GM23338 (cell line): ENCODE measurements at regions not wholly inside any gene's neighbourhood (a gene's known extent, or its start where the extent isn't known, plus 50 kb on each side); places are given as distances from the start of the nearest gene placed in this dataset.

Experiments
- ATAC-seq: fragments of 200-7000 bp; cut with Tn5 transposase; 3 replicates; pipeline ENCODE4 v1.9.1; 2020
- DNase-seq: peaks from one replicate; pipeline ENCODE4 v3.0.0-alpha.2; 2015; ENCODE audit warnings: low spot score
- H2AFZ ChIP-seq: fragments of 200-600 bp; sonication (generic); 2 replicates; pipeline ENCODE4 v1.8.0; 2016; ENCODE audit warnings: antibody characterized with exemption, mild to moderate bottlenecking, moderate library complexity
- H3F3A ChIP-seq: fragments of 200-600 bp; sonication (generic); replicated peaks from 2 replicates; pipeline ENCODE4 v1.8.0; 2017; ENCODE audit warnings: antibody characterized with exemption, mixed run types, low read depth
- H3K27ac ChIP-seq: fragments of 200-600 bp; sonication (generic); 2 replicates; pipeline ENCODE4 v1.6.1; 2016; ENCODE audit warnings: low read depth
- H3K27me3 ChIP-seq: fragments of 200-600 bp; sonication (generic); 2 replicates; pipeline ENCODE4 v1.8.0; 2016; ENCODE audit warnings: mild to moderate bottlenecking, mixed run types, moderate library complexity; ENCODE audit not compliant: insufficient read depth
- H3K36me3 ChIP-seq: fragments of 200-600 bp; sonication (generic); 2 replicates; pipeline ENCODE4 v1.8.0; 2016; ENCODE audit warnings: mild to moderate bottlenecking; ENCODE audit not compliant: insufficient read depth
- H3K4me1 ChIP-seq: fragments of 200-600 bp; sonication (generic); 2 replicates; pipeline ENCODE4 v1.8.0; 2016; ENCODE audit warnings: mild to moderate bottlenecking, moderate library complexity; ENCODE audit not compliant: insufficient read depth
- H3K4me2 ChIP-seq: fragments of 200-600 bp; sonication (generic); 2 replicates; pipeline ENCODE4 v1.7.1; 2017; ENCODE audit warnings: mixed run types
- H3K4me3 ChIP-seq: fragments of 200-600 bp; sonication (generic); 2 replicates; pipeline ENCODE4 v1.6.1; 2016; ENCODE audit warnings: mixed run types
- H3K79me2 ChIP-seq: fragments of 200-600 bp; sonication (generic); replicated peaks from 2 replicates; pipeline ENCODE4 v1.8.0; 2017; ENCODE audit warnings: mild to moderate bottlenecking; ENCODE audit not compliant: insufficient read depth
- H3K9me2 ChIP-seq: fragments of 200-600 bp; sonication (generic); 2 replicates; pipeline ENCODE4 v1.8.0; 2017; ENCODE audit not compliant: insufficient read depth
- H4K20me1 ChIP-seq: fragments of 200-600 bp; sonication (generic); replicated peaks from 2 replicates; pipeline ENCODE4 v1.8.0; 2017; ENCODE audit warnings: mild to moderate bottlenecking; ENCODE audit not compliant: insufficient read depth
- H3K27ac Mint-ChIP-seq: 2 replicates; pipeline ENCODE4 v1.8.0; 2020; ENCODE audit warnings: inconsistent platforms, mild to moderate bottlenecking, moderate library complexity, mixed read lengths
- H3K27me3 Mint-ChIP-seq: 3 replicates; pipeline ENCODE4 v1.8.0; 2022; ENCODE audit warnings: low read depth, mild to moderate bottlenecking, moderate library complexity, mixed read lengths, inconsistent platforms; ENCODE audit not compliant: insufficient read depth, poor library complexity
- H3K36me3 Mint-ChIP-seq: 3 replicates; pipeline ENCODE4 v1.8.0; 2021; ENCODE audit warnings: low read depth, mild to moderate bottlenecking, inconsistent platforms, moderate library complexity, mixed read lengths
- H3K4me1 Mint-ChIP-seq: 3 replicates; pipeline ENCODE4 v1.8.0; 2020; ENCODE audit warnings: mild to moderate bottlenecking, inconsistent platforms, mixed read lengths
- H3K4me3 Mint-ChIP-seq: 3 replicates; pipeline ENCODE4 v1.8.0; 2021; ENCODE audit warnings: moderate library complexity, mild to moderate bottlenecking, inconsistent platforms, mixed read lengths
- H3K9me3 Mint-ChIP-seq: 3 replicates; pipeline ENCODE4 v1.8.0; 2020; ENCODE audit warnings: moderate library complexity, mild to moderate bottlenecking, inconsistent platforms, mixed read lengths
- CREB1 ChIP-seq: fragments of 250-450 bp; sonication (Bioruptor Pico); IDR thresholded peaks from 2 replicates; pipeline ENCODE4 v1.5.0; 2020; ENCODE audit warnings: low read depth, mild to moderate bottlenecking, moderate library complexity
- CTCF ChIP-seq, 2 experiments: fragments of 200-600 bp in 1 of 2; sonication (generic) in 1 of 2; conservative IDR thresholded peaks; 2 replicates each; pipeline versions ENCODE4 v1.5.1 to v1.6.1; 2016 to 2017; ENCODE audit warnings: antibody characterized with exemption in 2 of 2, low read depth in 2 of 2, mild to moderate bottlenecking in 2 of 2, moderate library complexity in 1 of 2
- ETS1 ChIP-seq: IDR thresholded peaks from 2 replicates; pipeline ENCODE4 v1.6.1; 2016; ENCODE audit warnings: antibody characterized with exemption
- EZH2 ChIP-seq: fragments of 200-600 bp; sonication (generic); IDR thresholded peaks from one replicate; pipeline ENCODE4 v1.8.0; 2017; ENCODE audit warnings: antibody characterized with exemption, mild to moderate bottlenecking, low read depth; ENCODE audit not compliant: unreplicated experiment
- NANOG ChIP-seq: IDR thresholded peaks from 2 replicates; pipeline ENCODE4 v1.6.1; 2016; ENCODE audit warnings: antibody characterized with exemption, borderline replicate concordance
- POLR2AphosphoS5 ChIP-seq: IDR thresholded peaks from 2 replicates; pipeline ENCODE4 v1.6.1; 2016; ENCODE audit warnings: antibody characterized with exemption, low read depth
- STAT1 ChIP-seq: IDR thresholded peaks from one replicate; pipeline ENCODE4 v1.6.1; 2016; ENCODE audit warnings: antibody characterized with exemption; ENCODE audit not compliant: unreplicated experiment
- ZNF114 ChIP-seq: fragments of 250-450 bp; sonication (Bioruptor Pico); IDR thresholded peaks from 2 replicates; pipeline ENCODE4 v1.5.0; 2020; ENCODE audit warnings: mild to moderate bottlenecking, moderate library complexity
- ZNF331 ChIP-seq: fragments of 250-450 bp; sonication (Bioruptor Pico); IDR thresholded peaks from 2 replicates; pipeline ENCODE4 v1.5.0; 2020; ENCODE audit warnings: low read depth, mild to moderate bottlenecking, moderate library complexity
- ZNF462 ChIP-seq: fragments of 250-450 bp; sonication (Bioruptor Pico); IDR thresholded peaks from 2 replicates; pipeline ENCODE4 v1.5.0; 2020; ENCODE audit warnings: mild to moderate bottlenecking, moderate library complexity

GRCh38 chr1:244759158-244759557 lies 76.3 kb upstream of the COX20 start:
- no peak overlapping the region for H3K4me2 ChIP-seq
- no peaks in the 10 kb centered on the region for H3K9me2 ChIP-seq
- ATAC-seq (no peak), DNase-seq (no peak)
- TF ChIP-seq NANOG (no peak), ZNF331 (CRISPR knock-in tag) (no peak), ZNF462 (CRISPR knock-in tag) (no peak), POLR2AphosphoS5 (no peak), ETS1 (no peak), ZNF114 (CRISPR knock-in tag) (no peak), STAT1 (no peak), CREB1 (CRISPR knock-in tag) (no peak), CTCF (conservative IDR thresholded peaks at IDR 0.05; ENCODE audit: low read depth in 2 of 2) (no peak), EZH2 (no peak)
- Mint-ChIP-seq H3K4me3 (no peak overlapping the region), H3K4me1 (peaks cover 22% of the 10 kb centered on the region), H3K9me3 (peaks cover 9% of the 10 kb centered on the region; the same call in 1 of the 3 replicates), H3K36me3 (no peaks in the 10 kb centered on the region), H3K27ac (peak overlapping the region; percentile 5; the same call in 1 of the 2 replicates), H3K27me3 (no peaks in the 10 kb centered on the region)
- H3K36me3 ChIP-seq, result no peaks in the 10 kb centered on the region
- no peaks in the 10 kb centered on the region for H3F3A ChIP-seq
- no peaks in the 10 kb centered on the region for H4K20me1 ChIP-seq
- H3K79me2 ChIP-seq, result no peaks in the 10 kb centered on the region
- H3K4me3 ChIP-seq, result no peak overlapping the region
- peaks cover 12% of the 10 kb centered on the region for H3K4me1 ChIP-seq
- H3K27me3 ChIP-seq, result no peaks in the 10 kb centered on the region
- no peak overlapping the region for H3K27ac ChIP-seq
- H2AFZ ChIP-seq, result no peak overlapping the region
